ENCODE measurements at regions not wholly inside any gene's neighbourhood (a gene's known extent, or its start where the extent isn't known, plus 50 kb on each side); places are given as distances from the start of the nearest gene placed in this dataset.

GRCh38 chr13:64066711-64067110 lies 2651.1 kb upstream of the PCDH20 start:
- H2AFZ ChIP-seq (ENCODE audit: control insufficient read depth, low read depth, low read length): no peak overlapping the region
- H3K79me2 ChIP-seq (ENCODE audit: control insufficient read depth, insufficient read depth, low read length): no peaks in the 10 kb centered on the region
- in situ Hi-C loops (cut with MboI) (no loop called here), intact Hi-C loops (cut with micrococcal nuclease; ENCODE audit: unreplicated experiment) (no loop called here)
- H3K4me2 ChIP-seq (ENCODE audit: control insufficient read depth, insufficient read depth): no peak overlapping the region
- no peaks in the 10 kb centered on the region for H3K9me3 ChIP-seq (replicated peaks; ENCODE audit: control insufficient read depth, insufficient read depth, low read length)
- H3K4me3 ChIP-seq: no peak overlapping the region
- no peak overlapping the region for H3K27ac ChIP-seq (ENCODE audit: control insufficient read depth, insufficient read depth)
- H3K4me1 ChIP-seq (ENCODE audit: control insufficient read depth, insufficient read depth, low read length): no peaks in the 10 kb centered on the region
- ChIA-PET RAD21 (ENCODE audit: unreplicated experiment) (no interaction called here), CTCF (no interaction called here), SMC1A (ENCODE audit: uncharacterized antibody, unreplicated experiment) (interaction anchor here (0.7 to 1.3 kb wide), 3 partner anchors 9 to 39 kb away, joined by 3 read pairs; no protein-coding TSS in a partner anchor), POLR2A (interaction anchor here (1.2 kb wide), 1 partner anchor 10 kb away, joined by 3 read pairs; no protein-coding TSS in a partner anchor)
- no TSS peak for BruUV-seq (replicated peaks)
- DNase-seq (ENCODE audit: low read depth, low spot score) (no peak), ATAC-seq (no peak), FAIRE-seq (no peak)
- no peaks in the 10 kb centered on the region for H3K36me3 ChIP-seq (ENCODE audit: control insufficient read depth in 2 of 2, insufficient read depth in 2 of 2, low read length in 1 of 2)
- H3K27me3 ChIP-seq (replicated peaks in 1 of 2; ENCODE audit: control insufficient read depth in 2 of 2, insufficient read depth in 2 of 2, low read length in 1 of 2): no peaks in the 10 kb centered on the region
- WGBS (ENCODE audit: insufficient coverage, insufficient replicate concordance, low lambda C conversion rate, missing lambda C conversion rate): 0% methylated on average over 2 of the region's 2 CpGs
- no peak overlapping the region for H3K9ac ChIP-seq (ENCODE audit: control insufficient read depth, insufficient read depth, low read length)
- no peaks in the 10 kb centered on the region for H4K20me1 ChIP-seq (ENCODE audit: control insufficient read depth, insufficient read depth)
- TF ChIP-seq FOS (IDR thresholded peaks at IDR 0.05; ENCODE audit: borderline replicate concordance, extremely low read depth, insufficient read length) (no peak), SMC3 (IDR thresholded peaks at IDR 0.05; ENCODE audit: borderline replicate concordance, low read length) (no peak), KAT2A (conservative IDR thresholded peaks at IDR 0.05; ENCODE audit: control insufficient read depth, low read depth, low read length) (no peak), NR2C2 (IDR thresholded peaks at IDR 0.05; ENCODE audit: borderline replicate concordance, control insufficient read depth, insufficient read length, low read depth) (no peak), BCLAF1 (IDR thresholded peaks at IDR 0.05) (no peak), SUZ12 (IDR thresholded peaks at IDR 0.05; ENCODE audit: unreplicated experiment) (no peak), POLR2AphosphoS5 (IDR thresholded peaks at IDR 0.05; ENCODE audit: low read length) (no peak), PRDM15 (CRISPR knock-in tag; IDR thresholded peaks at IDR 0.05) (no peak), RB1 (IDR thresholded peaks at IDR 0.05; ENCODE audit: borderline replicate concordance) (no peak)
